ENCODE measurements at regions not wholly inside any gene's neighbourhood (a gene's known extent, or its start where the extent isn't known, plus 50 kb on each side); places are given as distances from the start of the nearest gene placed in this dataset.

DNA sequence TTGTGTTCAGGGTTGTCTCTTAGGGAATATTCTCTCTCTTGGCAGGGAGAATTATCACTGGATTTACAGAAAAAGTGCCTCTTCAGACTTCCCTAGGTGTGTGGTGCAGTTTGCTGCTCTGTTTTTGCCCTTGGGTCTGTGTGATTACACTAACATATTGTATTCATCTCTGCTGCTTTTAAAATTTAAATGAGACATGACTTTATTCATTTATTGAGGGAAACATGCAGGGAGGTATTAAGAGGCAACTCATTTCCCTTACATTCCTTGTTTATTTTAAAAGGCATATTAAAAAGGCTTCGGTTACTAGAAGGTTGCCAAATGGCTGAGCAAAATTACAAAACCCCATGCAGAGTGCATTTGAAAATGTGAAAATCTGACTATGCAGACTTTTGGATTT lies 135.1 kb upstream of the GEMIN8 start:
- TF ChIP-seq, protein P1, sequence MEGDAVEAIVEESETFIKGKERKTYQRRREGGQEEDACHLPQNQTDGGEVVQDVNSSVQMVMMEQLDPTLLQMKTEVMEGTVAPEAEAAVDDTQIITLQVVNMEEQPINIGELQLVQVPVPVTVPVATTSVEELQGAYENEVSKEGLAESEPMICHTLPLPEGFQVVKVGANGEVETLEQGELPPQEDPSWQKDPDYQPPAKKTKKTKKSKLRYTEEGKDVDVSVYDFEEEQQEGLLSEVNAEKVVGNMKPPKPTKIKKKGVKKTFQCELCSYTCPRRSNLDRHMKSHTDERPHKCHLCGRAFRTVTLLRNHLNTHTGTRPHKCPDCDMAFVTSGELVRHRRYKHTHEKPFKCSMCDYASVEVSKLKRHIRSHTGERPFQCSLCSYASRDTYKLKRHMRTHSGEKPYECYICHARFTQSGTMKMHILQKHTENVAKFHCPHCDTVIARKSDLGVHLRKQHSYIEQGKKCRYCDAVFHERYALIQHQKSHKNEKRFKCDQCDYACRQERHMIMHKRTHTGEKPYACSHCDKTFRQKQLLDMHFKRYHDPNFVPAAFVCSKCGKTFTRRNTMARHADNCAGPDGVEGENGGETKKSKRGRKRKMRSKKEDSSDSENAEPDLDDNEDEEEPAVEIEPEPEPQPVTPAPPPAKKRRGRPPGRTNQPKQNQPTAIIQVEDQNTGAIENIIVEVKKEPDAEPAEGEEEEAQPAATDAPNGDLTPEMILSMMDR (IDR thresholded peaks at IDR 0.05; ENCODE audit: insufficient read depth, low read length, poor library complexity, severe bottlenecking): no peak
- Histone ChIP-seq H3K36me3 (ENCODE audit: control insufficient read depth, insufficient read depth, low read length) (no peaks in the 10 kb centered on the region), H3K4me3 (replicated peaks; ENCODE audit: low read depth, low read length) (no peak overlapping the region), H3K27me3 (replicated peaks; ENCODE audit: control insufficient read depth, insufficient read depth, low read length) (no peaks in the 10 kb centered on the region)
- DNase-seq (ENCODE audit: extremely low read depth, insufficient read length): no peak

DNA sequence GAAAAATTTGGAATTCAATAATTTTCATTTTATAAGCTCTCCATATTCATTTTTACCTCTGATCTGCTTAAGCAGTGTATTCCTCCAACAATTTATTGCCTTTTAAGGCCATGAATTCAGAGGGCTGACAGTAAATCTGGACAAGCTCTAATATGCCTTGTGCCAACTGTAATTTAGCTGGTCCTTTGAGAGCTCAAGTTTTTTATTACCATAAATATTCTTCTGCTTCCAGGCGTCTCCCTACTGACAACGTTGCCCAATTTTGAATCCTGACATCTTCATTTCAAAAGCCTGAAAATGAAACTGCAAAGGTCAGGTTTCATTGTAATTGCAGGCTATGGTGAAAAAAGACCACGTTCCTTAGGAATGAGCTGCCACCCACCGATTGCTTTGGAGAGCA lies 95.8 kb upstream of the GEMIN8 start:
- no peak for DNase-seq (ENCODE audit: extremely low read depth, insufficient read length)
- H3K36me3 ChIP-seq (ENCODE audit: control insufficient read depth, insufficient read depth, low read length): no peaks in the 10 kb centered on the region
- TF ChIP-seq, protein P1 (IDR thresholded peaks at IDR 0.05; ENCODE audit: insufficient read depth, low read length, poor library complexity, severe bottlenecking): no peak
- H3K27me3 ChIP-seq (replicated peaks; ENCODE audit: control insufficient read depth, insufficient read depth, low read length): no peaks in the 10 kb centered on the region
- H3K4me3 ChIP-seq (replicated peaks; ENCODE audit: low read depth, low read length): no peak overlapping the region

DNA sequence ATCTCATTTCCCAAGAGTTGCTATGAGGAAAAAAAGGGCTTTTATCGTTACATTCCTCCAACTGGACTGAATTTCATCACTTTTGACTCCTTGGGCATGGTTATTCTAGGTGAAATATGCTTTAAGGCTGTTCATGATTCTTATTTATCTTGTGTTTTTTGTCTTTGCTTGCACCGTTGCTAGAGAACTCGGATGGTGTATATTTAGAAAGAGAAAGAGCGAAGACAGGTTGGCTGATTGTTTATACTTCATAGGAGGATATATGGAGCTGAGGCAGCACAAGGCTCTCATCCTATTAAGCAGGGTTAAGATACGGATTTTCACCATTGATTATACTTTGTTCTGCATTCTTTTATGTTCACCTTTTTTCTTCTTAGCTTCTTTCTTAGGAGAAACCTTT lies 94.9 kb upstream of the GEMIN8 start:
- TF ChIP-seq, protein P1 (IDR thresholded peaks at IDR 0.05; ENCODE audit: insufficient read depth, low read length, poor library complexity, severe bottlenecking): no peak
- Histone ChIP-seq H3K36me3 (ENCODE audit: control insufficient read depth, insufficient read depth, low read length) (no peaks in the 10 kb centered on the region), H3K27me3 (replicated peaks; ENCODE audit: control insufficient read depth, insufficient read depth, low read length) (no peaks in the 10 kb centered on the region), H3K4me3 (replicated peaks; ENCODE audit: low read depth, low read length) (no peak overlapping the region)
- no peak for DNase-seq (ENCODE audit: extremely low read depth, insufficient read length)

DNA sequence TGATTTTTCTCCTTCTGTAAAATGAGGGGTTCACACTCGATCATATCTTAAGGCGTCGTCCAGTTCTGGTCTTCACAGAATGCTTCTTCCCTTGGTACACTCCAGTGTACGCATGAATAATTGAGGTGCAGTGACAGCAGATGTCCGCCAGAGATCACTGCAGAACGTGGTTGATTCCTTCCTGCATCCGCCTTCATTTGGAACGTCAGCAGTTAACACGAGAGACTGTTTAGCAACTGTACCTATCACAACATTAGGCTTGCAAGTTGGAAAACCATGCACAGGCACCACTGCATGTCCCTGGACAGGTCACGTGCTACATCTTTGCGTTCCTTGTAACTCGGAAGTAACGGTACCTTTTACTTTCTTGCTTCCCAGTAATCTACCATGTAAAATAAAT lies 66.0 kb upstream of the GEMIN8 start:
- Histone ChIP-seq H3K36me3 (ENCODE audit: control insufficient read depth, insufficient read depth, low read length) (no peaks in the 10 kb centered on the region), H3K27me3 (replicated peaks; ENCODE audit: control insufficient read depth, insufficient read depth, low read length) (no peaks in the 10 kb centered on the region; the same call in 1 of the 2 replicates), H3K4me3 (replicated peaks; ENCODE audit: low read depth, low read length) (no peak overlapping the region)
- no peak for DNase-seq (ENCODE audit: extremely low read depth, insufficient read length)
- TF ChIP-seq, protein P1 (IDR thresholded peaks at IDR 0.05; ENCODE audit: insufficient read depth, low read length, poor library complexity, severe bottlenecking): peak; percentile 77

DNA sequence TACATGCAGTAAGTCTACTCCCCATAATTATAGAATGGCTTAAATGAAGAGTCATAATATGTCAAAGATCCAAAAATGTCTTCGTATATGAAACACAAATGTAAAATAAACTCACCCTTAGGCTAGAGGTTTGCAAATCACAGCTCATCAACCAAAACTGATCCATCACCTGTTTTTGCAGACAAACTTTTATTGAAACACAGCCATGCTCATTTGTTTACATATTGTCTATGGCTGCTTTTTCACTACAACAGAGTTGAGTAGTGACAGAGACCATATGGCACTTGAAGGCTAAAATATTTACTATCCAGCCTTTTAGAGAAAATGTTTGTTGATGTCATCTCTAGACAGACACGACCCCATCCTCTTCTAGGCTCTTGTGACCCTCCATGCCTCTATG lies 64.5 kb upstream of the GEMIN8 start:
- H3K27me3 ChIP-seq (replicated peaks; ENCODE audit: control insufficient read depth, insufficient read depth, low read length): no peaks in the 10 kb centered on the region; the same call in 1 of the 2 replicates
- no peak for DNase-seq (ENCODE audit: extremely low read depth, insufficient read length)
- no peaks in the 10 kb centered on the region for H3K36me3 ChIP-seq (ENCODE audit: control insufficient read depth, insufficient read depth, low read length)
- no peak overlapping the region for H3K4me3 ChIP-seq (replicated peaks; ENCODE audit: low read depth, low read length)
- TF ChIP-seq, protein P1 (IDR thresholded peaks at IDR 0.05; ENCODE audit: insufficient read depth, low read length, poor library complexity, severe bottlenecking): no peak

DNA sequence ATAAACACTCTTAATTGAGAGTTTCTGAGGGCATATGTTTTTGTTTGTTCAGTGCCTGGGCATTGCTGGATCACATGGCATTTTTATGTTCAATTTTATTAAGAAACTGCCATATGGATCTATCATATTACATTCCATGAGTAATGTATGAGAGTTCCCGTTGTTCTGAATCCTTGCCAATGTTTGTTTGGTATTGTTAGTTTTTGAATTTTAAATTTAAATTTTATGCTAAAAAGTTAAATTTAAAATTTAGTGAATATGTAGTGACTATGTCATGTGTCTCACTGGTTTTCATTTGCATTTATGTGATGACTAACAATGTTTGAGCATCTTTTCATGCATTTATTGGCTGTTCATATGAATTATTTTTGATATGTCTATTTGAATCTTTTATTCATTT lies 54.8 kb upstream of the GEMIN8 start:
- Histone ChIP-seq H3K36me3 (ENCODE audit: control insufficient read depth, insufficient read depth, low read length) (no peaks in the 10 kb centered on the region), H3K27me3 (replicated peaks; ENCODE audit: control insufficient read depth, insufficient read depth, low read length) (no peaks in the 10 kb centered on the region), H3K4me3 (replicated peaks; ENCODE audit: low read depth, low read length) (no peak overlapping the region)
- TF ChIP-seq, protein P1 (IDR thresholded peaks at IDR 0.05; ENCODE audit: insufficient read depth, low read length, poor library complexity, severe bottlenecking): no peak
- DNase-seq (ENCODE audit: extremely low read depth, insufficient read length): no peak
